ENCODE measurements at regions not wholly inside any gene's neighbourhood (a gene's known extent, or its start where the extent isn't known, plus 50 kb on each side); places are given as distances from the start of the nearest gene placed in this dataset.

- no peak for TF ChIP-seq CTCF (IDR thresholded peaks at IDR 0.05)
- TF ChIP-seq POLR2A (IDR thresholded peaks at IDR 0.05), result no peak
Observed at GRCh38 chr3:118168175-118168574, 866.5 kb downstream of the IGSF11 start.

Measured in lower leg skin (tissue), 3 donors.